ENCODE measurements at regions not wholly inside any gene's neighbourhood (a gene's known extent, or its start where the extent isn't known, plus 50 kb on each side); places are given as distances from the start of the nearest gene placed in this dataset.

GRCh38 chr5:167886196-167886595, 405.2 kb upstream of the WWC1 start (continued):
- TF ChIP-seq REST (IDR thresholded peaks at IDR 0.05) (no peak), EGR1 (IDR thresholded peaks at IDR 0.05; ENCODE audit: low read depth in 2 of 2) (no peak)

- no peaks in the 10 kb centered on the region for H3K27me3 ChIP-seq (ENCODE audit: control insufficient read depth in 4 of 4, insufficient read depth in 4 of 4, low read length in 3 of 4)
- no peak for TF ChIP-seq FOXA2 (IDR thresholded peaks at IDR 0.05)
- no peak for TF ChIP-seq ZBTB33 (IDR thresholded peaks at IDR 0.05)
- TF ChIP-seq RXRA (IDR thresholded peaks at IDR 0.05): no peak
- no peak for TF ChIP-seq JUND (IDR thresholded peaks at IDR 0.05)
- no peak for TF ChIP-seq RAD21 (IDR thresholded peaks at IDR 0.05)
- TF ChIP-seq GABPA (IDR thresholded peaks at IDR 0.05 in 1 of 2, conservative IDR thresholded peaks at IDR 0.05 in 1 of 2): no peak
- TF ChIP-seq MAX (IDR thresholded peaks at IDR 0.05): no peak
- TF ChIP-seq SP1 (IDR thresholded peaks at IDR 0.05): no peak
- no peak for TF ChIP-seq YY1 (IDR thresholded peaks at IDR 0.05)
- TF ChIP-seq CTCF (IDR thresholded peaks at IDR 0.05; ENCODE audit: low read depth, low read length, missing input control): no peak
- TF ChIP-seq NR2F2 (IDR thresholded peaks at IDR 0.05): no peak
- TF ChIP-seq FOXA1 (IDR thresholded peaks at IDR 0.05): no peak
- TF ChIP-seq EGR1 (IDR thresholded peaks at IDR 0.05; ENCODE audit: low read depth in 2 of 2): no peak
- TF ChIP-seq REST (IDR thresholded peaks at IDR 0.05): no peak
- no peak for TF ChIP-seq TAF1 (conservative IDR thresholded peaks at IDR 0.05)
- no peak for TF ChIP-seq HNF4A (conservative IDR thresholded peaks at IDR 0.05)
- TF ChIP-seq ATF3 (IDR thresholded peaks at IDR 0.05): no peak
- no peak for TF ChIP-seq HNF4G (IDR thresholded peaks at IDR 0.05)
- WGBS: 58% methylated on average over 1 of the region's 1 CpG
- H3K9ac ChIP-seq (ENCODE audit: low read depth in 1 of 2, low read length in 2 of 2): no peak overlapping the region
- no peaks in the 10 kb centered on the region for H3K36me3 ChIP-seq (ENCODE audit: control insufficient read depth in 4 of 4, insufficient read depth in 3 of 4, low read depth in 1 of 4, low read length in 3 of 4)
- no peak for DNase-seq (ENCODE audit: low spot score)
- H3K9me3 ChIP-seq (ENCODE audit: control insufficient read depth in 4 of 4, low read length in 3 of 4): no peaks in the 10 kb centered on the region
- no peak overlapping the region for H3K4me3 ChIP-seq (ENCODE audit: low read depth in 1 of 3, low read length in 3 of 3)
- H3K4me1 ChIP-seq (ENCODE audit: control insufficient read depth in 4 of 4, insufficient read depth in 4 of 4, low read length in 3 of 4): peaks cover 0 to 7% (median 5%) of the 10 kb centered on the region in 4 donors
- no peak overlapping the region for H3K27ac ChIP-seq (ENCODE audit: low read depth in 1 of 2, low read length in 2 of 2)
Measured at GRCh38 chr5:167888393-167888792, 403.1 kb upstream of the WWC1 start.

All from liver (tissue), 8 donors.